IMR-90 (cell line): ENCODE measurements at regions not wholly inside any gene's neighbourhood (a gene's known extent, or its start where the extent isn't known, plus 50 kb on each side); places are given as distances from the start of the nearest gene placed in this dataset.

ENCODE experiments used
- ATAC-seq: fragments of 200-7000 bp; cut with Tn5 transposase; 2 replicates; pipeline ENCODE4 v1.9.1; 2020; ENCODE audit warnings: low read depth, mild to moderate bottlenecking, moderate library complexity
- BruUV-seq: library from RNA; stranded (reverse); fragments of 400-500 nt; replicated peaks from 2 replicates; lab custom pipeline; 2021; lab: Mats Ljungman, UMichigan
- CTCF ChIA-PET: fragments of 300-600 bp; formaldehyde crosslinking; extraction: SDS; loops from one replicate; lab custom pipeline; 2021; ENCODE audit warnings: antibody characterized with exemption; lab: Yijun Ruan, JAX
- POLR2A ChIA-PET: fragments of 300-600 bp; sonication (Branson Sonifier 250); formaldehyde crosslinking; loops from one replicate; lab custom pipeline; 2022; ENCODE audit warnings: antibody characterized with exemption; ENCODE audit not compliant: unreplicated experiment; lab: Charles Lee
- DNase-seq: peaks from one replicate; pipeline ENCODE4 v3.0.0; 2013
- H2AFZ ChIP-seq: replicated peaks from 2 replicates; pipeline ENCODE3; 2013; ENCODE audit warnings: low read length, mild to moderate bottlenecking; ENCODE audit not compliant: poor library complexity
- H2AK5ac ChIP-seq: 2 replicates; pipeline ENCODE4 v1.6.1; 2013; ENCODE audit warnings: low read depth, low read length, inconsistent platforms
- H2AK9ac ChIP-seq: replicated peaks from 2 replicates; pipeline ENCODE3; 2013; ENCODE audit warnings: mild to moderate bottlenecking, low read depth, low read length, moderate library complexity; ENCODE audit not compliant: poor library complexity
- H2BK120ac ChIP-seq: 2 replicates; pipeline ENCODE4 v1.6.1; 2013; ENCODE audit warnings: low read depth, low read length, inconsistent platforms
- H2BK15ac ChIP-seq: 3 replicates; pipeline ENCODE4 v1.6.1; 2013; ENCODE audit warnings: low read depth, low read length, inconsistent platforms
- H2BK20ac ChIP-seq: 2 replicates; pipeline ENCODE4 v1.6.1; 2013; ENCODE audit warnings: low read depth, mild to moderate bottlenecking, inconsistent platforms, low read length, moderate library complexity
- H2BK5ac ChIP-seq: 2 replicates; pipeline ENCODE4 v1.6.1; 2013; ENCODE audit warnings: mild to moderate bottlenecking, low read depth, low read length, inconsistent platforms; ENCODE audit not compliant: poor library complexity, severe bottlenecking
- H3K14ac ChIP-seq: replicated peaks from 2 replicates; pipeline ENCODE4 v1.6.1; 2013; ENCODE audit warnings: low read depth, low read length, inconsistent platforms
- H3K18ac ChIP-seq: 2 replicates; pipeline ENCODE4 v1.6.1; 2013; ENCODE audit warnings: low read depth, low read length, control low read depth
- H3K23ac ChIP-seq: 2 replicates; pipeline ENCODE4 v1.6.1; 2013; ENCODE audit warnings: low read depth, low read length, inconsistent platforms
- H3K27ac ChIP-seq: 2 replicates; pipeline ENCODE4 v1.5.1; 2013; ENCODE audit warnings: mild to moderate bottlenecking, control low read depth, low read length; ENCODE audit not compliant: insufficient read depth
- H3K27me3 ChIP-seq: 2 replicates; pipeline ENCODE4 v1.6.1; 2013; ENCODE audit warnings: low read length; ENCODE audit not compliant: control insufficient read depth, insufficient read depth
- H3K36me3 ChIP-seq: 2 replicates; pipeline ENCODE4 v1.6.1; 2013; ENCODE audit warnings: low read length, mixed read lengths; ENCODE audit not compliant: control insufficient read depth, insufficient read depth
- H3K4ac ChIP-seq: 2 replicates; pipeline ENCODE4 v1.6.1; 2013; ENCODE audit warnings: low read depth, low read length, inconsistent platforms
- H3K4me1 ChIP-seq: 2 replicates; pipeline ENCODE4 v1.6.1; 2013; ENCODE audit warnings: low read length, mixed read lengths; ENCODE audit not compliant: control insufficient read depth, insufficient read depth
- H3K4me2 ChIP-seq: 2 replicates; pipeline ENCODE4 v1.6.1; 2013; ENCODE audit warnings: low read depth, mild to moderate bottlenecking, control low read depth, low read length, moderate library complexity
- H3K4me3 ChIP-seq: 2 replicates; pipeline ENCODE4 v1.5.1; 2013; ENCODE audit warnings: low read depth, mild to moderate bottlenecking, control low read depth, low read length, moderate library complexity; ENCODE audit not compliant: insufficient read depth
- H3K56ac ChIP-seq: 2 replicates; pipeline ENCODE4 v1.6.1; 2013; ENCODE audit warnings: low read length, inconsistent platforms; ENCODE audit not compliant: insufficient read depth; ENCODE audit errors: extremely low read depth
- H3K79me1 ChIP-seq, 2 experiments: 2 replicates each; pipeline ENCODE4 v1.6.1; 2013; ENCODE audit warnings: low read length in 2 of 2, inconsistent platforms in 1 of 2, low read depth in 1 of 2
- H3K9ac ChIP-seq: 2 replicates; pipeline ENCODE4 v1.6.1; 2013; ENCODE audit warnings: low read depth, low read length, control low read depth
- H3K9me1 ChIP-seq: 2 replicates; pipeline ENCODE4 v1.6.1; 2013; ENCODE audit warnings: low read length, inconsistent platforms; ENCODE audit not compliant: insufficient read depth
- H3K9me3 ChIP-seq: 2 replicates; pipeline ENCODE4 v1.6.1; 2013; ENCODE audit warnings: low read length; ENCODE audit not compliant: control insufficient read depth, insufficient read depth
- H4K20me1 ChIP-seq: 2 replicates; pipeline ENCODE4 v1.6.1; 2013; ENCODE audit warnings: low read length, inconsistent platforms; ENCODE audit not compliant: insufficient read depth
- H4K5ac ChIP-seq: 2 replicates; pipeline ENCODE4 v1.6.1; 2013; ENCODE audit warnings: mild to moderate bottlenecking, low read depth, low read length, control low read depth
- H4K8ac ChIP-seq, 2 experiments: 2 replicates each; pipeline ENCODE4 v1.6.1; 2013; ENCODE audit warnings: low read depth in 2 of 2, low read length in 2 of 2, control low read depth in 1 of 2, inconsistent platforms in 1 of 2
- H4K91ac ChIP-seq: 2 replicates; pipeline ENCODE4 v1.6.1; 2013; ENCODE audit warnings: low read depth, low read length, inconsistent platforms; ENCODE audit not compliant: insufficient read depth
- NFE2L2 ChIP-seq: fragments of 150-350 bp; IDR thresholded peaks from 2 replicates; pipeline ENCODE4 v1.6.1; 2016; ENCODE audit warnings: low read depth, mild to moderate bottlenecking, low read length
- RFX5 ChIP-seq: IDR thresholded peaks from 2 replicates; pipeline ENCODE4 v1.8.0; 2012; ENCODE audit warnings: low read depth, mild to moderate bottlenecking, low read length, moderate library complexity
- dilution Hi-C: fragments of 300-500 bp; cut with HindIII; formaldehyde crosslinking; loops from one replicate; pipeline ENCODE4 v1.14.3; 2018; ENCODE audit warnings: low sequenced_read_pairs; ENCODE audit not compliant: unreplicated experiment
- in situ Hi-C: fragments of 300-500 bp; cut with MboI; formaldehyde crosslinking; loops from 3 replicates; pipeline ENCODE4 v1.14.3; 2019; ENCODE audit warnings: low sequenced_read_pairs, inconsistent platforms, mixed read lengths
- intact Hi-C: fragments of 100-400 bp; cut with micrococcal nuclease; formaldehyde crosslinking; loops from 2 replicates; pipeline ENCODE4 v1.10.0; 2022

DNA sequence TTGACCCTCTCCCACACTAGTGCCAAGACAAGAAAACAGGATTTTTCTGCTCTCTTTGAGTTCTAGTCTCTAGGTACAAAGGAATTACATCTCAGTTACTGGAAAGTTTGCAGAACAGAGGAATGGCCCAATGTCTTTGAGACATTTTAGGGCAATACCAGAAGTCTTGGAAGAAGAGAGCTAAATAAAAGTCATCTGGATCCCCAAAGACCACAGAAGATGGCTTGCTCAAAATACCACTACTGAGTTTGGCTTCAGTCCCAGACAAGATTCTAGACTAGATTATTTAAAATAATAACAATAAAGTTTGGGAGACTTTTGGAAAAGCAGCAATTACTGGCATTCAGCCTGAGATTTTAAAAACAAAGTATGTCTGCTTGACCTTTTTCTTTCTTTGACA lies 61.9 kb upstream of the HK2 start:
- Histone ChIP-seq H4K20me1 (no peaks in the 10 kb centered on the region), H3K4me1 (peaks cover 15% of the 10 kb centered on the region), H2AFZ (no peak overlapping the region), H2AK9ac (no peak overlapping the region), H2BK5ac (no peak overlapping the region), H2AK5ac (no peak overlapping the region), H3K4ac (no peak overlapping the region), H3K9ac (no peak overlapping the region), H2BK20ac (no peak overlapping the region), H4K91ac (no peak overlapping the region), H3K4me2 (no peak overlapping the region), H3K27ac (no peak overlapping the region), H3K36me3 (no peaks in the 10 kb centered on the region), H3K79me1 (no peaks in the 10 kb centered on the region), H3K4me3 (no peak overlapping the region), H3K23ac (no peak overlapping the region), H4K5ac (no peak overlapping the region), H3K14ac (no peak overlapping the region), H4K8ac (no peak overlapping the region), H3K56ac (no peak overlapping the region), H3K9me1 (peaks cover 13% of the 10 kb centered on the region; the same call in 1 of the 2 replicates), H3K18ac (no peak overlapping the region), H3K27me3 (no peaks in the 10 kb centered on the region), H2BK120ac (no peak overlapping the region), H2BK15ac (no peak overlapping the region), H3K9me3 (no peaks in the 10 kb centered on the region)
- ChIA-PET CTCF (no interaction called here), POLR2A (no interaction called here)
- intact Hi-C loops (no loop called here), in situ Hi-C loops (no loop called here), dilution Hi-C loops (no loop called here)
- BruUV-seq = no TSS peak
- no peak for ATAC-seq
- TF ChIP-seq NFE2L2 (no peak), RFX5 (no peak)
- DNase-seq = no peak
